ENCODE measurements at regions not wholly inside any gene's neighbourhood (a gene's known extent, or its start where the extent isn't known, plus 50 kb on each side); places are given as distances from the start of the nearest gene placed in this dataset.

DNA sequence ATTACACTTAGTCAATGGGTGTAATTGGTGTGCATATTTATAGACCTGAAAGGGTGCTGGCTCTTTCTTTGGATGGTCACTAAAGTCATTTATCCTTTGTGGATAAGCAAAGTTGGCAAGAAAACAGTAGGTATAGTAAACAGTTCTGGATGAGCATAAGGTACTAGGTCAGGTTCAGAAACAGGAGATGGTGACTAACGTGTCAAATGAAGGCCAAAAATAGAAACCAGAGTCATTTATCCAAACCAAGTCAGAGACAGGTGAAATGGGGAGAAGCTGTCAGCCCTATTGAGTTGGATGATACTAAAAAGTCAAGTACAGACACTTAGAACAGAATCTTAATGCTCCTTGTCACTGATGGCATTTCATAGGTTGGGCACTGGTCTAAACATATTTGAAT is 313.1 kb downstream of the KLHL13 start:
- H4K20me1 ChIP-seq (ENCODE audit: insufficient read depth, low read length), result no peaks in the 10 kb centered on the region

DNA sequence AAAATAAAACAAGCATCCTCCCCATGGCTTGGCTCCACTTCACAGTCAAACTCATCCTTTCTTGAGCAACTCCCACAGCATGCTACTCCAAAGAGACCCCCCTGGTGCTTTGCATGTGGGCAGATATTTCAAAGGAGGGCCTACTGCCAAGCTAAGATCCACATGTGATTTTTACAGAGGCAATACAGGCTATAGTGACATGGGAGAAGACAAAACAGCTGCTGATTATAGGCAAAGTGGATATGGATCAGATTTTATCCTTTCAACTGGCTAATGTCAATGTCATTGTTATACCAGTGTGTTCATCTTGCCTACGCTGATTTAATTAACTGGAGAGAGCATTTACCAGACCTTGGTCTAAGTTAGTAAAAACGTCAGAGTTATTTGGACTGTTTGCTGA is 328.3 kb downstream of the KLHL13 start:
- Histone ChIP-seq H3K36me3 (ENCODE audit: insufficient read depth, low read length) (no peaks in the 10 kb centered on the region), H3K4me1 (ENCODE audit: insufficient read depth, low read length) (no peaks in the 10 kb centered on the region), H3K79me2 (ENCODE audit: insufficient read depth, low read length) (no peaks in the 10 kb centered on the region), H3K4me3 (ENCODE audit: insufficient read depth, low read length) (no peak overlapping the region), H3K9me3 (ENCODE audit: low read depth, low read length) (no peaks in the 10 kb centered on the region), H3K4me2 (ENCODE audit: insufficient read depth, low read length) (no peak overlapping the region), H3K27me3 (ENCODE audit: insufficient read depth, low read length) (no peaks in the 10 kb centered on the region), H4K20me1 (ENCODE audit: insufficient read depth, low read length) (no peaks in the 10 kb centered on the region), H3K27ac (ENCODE audit: low read depth, low read length) (no peak overlapping the region), H2AFZ (ENCODE audit: low read length) (no peak overlapping the region)
- DNase-seq (ENCODE audit: insufficient read length, low spot score, missing footprints), result no peak
- TF ChIP-seq, protein P1, sequence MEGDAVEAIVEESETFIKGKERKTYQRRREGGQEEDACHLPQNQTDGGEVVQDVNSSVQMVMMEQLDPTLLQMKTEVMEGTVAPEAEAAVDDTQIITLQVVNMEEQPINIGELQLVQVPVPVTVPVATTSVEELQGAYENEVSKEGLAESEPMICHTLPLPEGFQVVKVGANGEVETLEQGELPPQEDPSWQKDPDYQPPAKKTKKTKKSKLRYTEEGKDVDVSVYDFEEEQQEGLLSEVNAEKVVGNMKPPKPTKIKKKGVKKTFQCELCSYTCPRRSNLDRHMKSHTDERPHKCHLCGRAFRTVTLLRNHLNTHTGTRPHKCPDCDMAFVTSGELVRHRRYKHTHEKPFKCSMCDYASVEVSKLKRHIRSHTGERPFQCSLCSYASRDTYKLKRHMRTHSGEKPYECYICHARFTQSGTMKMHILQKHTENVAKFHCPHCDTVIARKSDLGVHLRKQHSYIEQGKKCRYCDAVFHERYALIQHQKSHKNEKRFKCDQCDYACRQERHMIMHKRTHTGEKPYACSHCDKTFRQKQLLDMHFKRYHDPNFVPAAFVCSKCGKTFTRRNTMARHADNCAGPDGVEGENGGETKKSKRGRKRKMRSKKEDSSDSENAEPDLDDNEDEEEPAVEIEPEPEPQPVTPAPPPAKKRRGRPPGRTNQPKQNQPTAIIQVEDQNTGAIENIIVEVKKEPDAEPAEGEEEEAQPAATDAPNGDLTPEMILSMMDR (IDR thresholded peaks at IDR 0.05; ENCODE audit: extremely low read depth, low read depth, low read length), result no peak

More for the DNA sequence above, 313.1 kb downstream of the KLHL13 start:
- H3K36me3 ChIP-seq (ENCODE audit: insufficient read depth, low read length), result no peaks in the 10 kb centered on the region
- TF ChIP-seq, protein P1 (IDR thresholded peaks at IDR 0.05; ENCODE audit: extremely low read depth, low read depth, low read length), result no peak
- no peak overlapping the region for H3K4me2 ChIP-seq (ENCODE audit: insufficient read depth, low read length)
- H3K79me2 ChIP-seq (ENCODE audit: insufficient read depth, low read length), result no peaks in the 10 kb centered on the region
- H3K27ac ChIP-seq (ENCODE audit: low read depth, low read length), result no peak overlapping the region
- H3K9me3 ChIP-seq (ENCODE audit: low read depth, low read length), result peaks cover 3% of the 10 kb centered on the region
- H2AFZ ChIP-seq (ENCODE audit: low read length), result no peak overlapping the region
- no peak for DNase-seq (ENCODE audit: insufficient read length, low spot score, missing footprints)
- H3K27me3 ChIP-seq (ENCODE audit: insufficient read depth, low read length), result no peaks in the 10 kb centered on the region
- H3K4me3 ChIP-seq (ENCODE audit: insufficient read depth, low read length), result no peak overlapping the region
- no peaks in the 10 kb centered on the region for H3K4me1 ChIP-seq (ENCODE audit: insufficient read depth, low read length)

DNA sequence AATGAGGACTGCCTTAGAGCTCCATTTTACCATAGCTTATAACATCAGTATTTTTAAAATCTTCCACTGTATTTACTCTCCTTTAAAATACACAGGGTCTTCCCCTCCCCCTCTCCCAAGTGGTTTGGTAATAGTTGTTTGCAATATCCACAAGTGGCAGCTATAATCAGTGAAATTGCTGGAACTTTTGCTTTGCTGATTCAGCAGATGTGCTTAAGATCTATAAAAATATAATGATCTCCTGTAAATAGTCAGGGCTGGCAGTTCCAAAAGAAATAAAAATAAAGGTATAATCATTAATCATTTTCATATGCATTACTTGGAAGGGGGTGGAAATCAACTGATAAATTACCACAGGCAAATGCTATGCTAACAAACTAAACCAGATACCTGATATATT is 345.2 kb downstream of the KLHL13 start:
- Histone ChIP-seq H4K20me1 (ENCODE audit: insufficient read depth, low read length) (no peaks in the 10 kb centered on the region), H3K36me3 (ENCODE audit: insufficient read depth, low read length) (no peaks in the 10 kb centered on the region), H3K4me1 (ENCODE audit: insufficient read depth, low read length) (no peaks in the 10 kb centered on the region), H3K4me2 (ENCODE audit: insufficient read depth, low read length) (no peak overlapping the region), H2AFZ (ENCODE audit: low read length) (no peak overlapping the region), H3K79me2 (ENCODE audit: insufficient read depth, low read length) (no peaks in the 10 kb centered on the region), H3K27me3 (ENCODE audit: insufficient read depth, low read length) (no peaks in the 10 kb centered on the region), H3K27ac (ENCODE audit: low read depth, low read length) (no peak overlapping the region), H3K9me3 (ENCODE audit: low read depth, low read length) (no peaks in the 10 kb centered on the region), H3K4me3 (ENCODE audit: insufficient read depth, low read length) (no peak overlapping the region)
- TF ChIP-seq, protein P1 (IDR thresholded peaks at IDR 0.05; ENCODE audit: extremely low read depth, low read depth, low read length), result no peak
- no peak for DNase-seq (ENCODE audit: insufficient read length, low spot score, missing footprints)

DNA sequence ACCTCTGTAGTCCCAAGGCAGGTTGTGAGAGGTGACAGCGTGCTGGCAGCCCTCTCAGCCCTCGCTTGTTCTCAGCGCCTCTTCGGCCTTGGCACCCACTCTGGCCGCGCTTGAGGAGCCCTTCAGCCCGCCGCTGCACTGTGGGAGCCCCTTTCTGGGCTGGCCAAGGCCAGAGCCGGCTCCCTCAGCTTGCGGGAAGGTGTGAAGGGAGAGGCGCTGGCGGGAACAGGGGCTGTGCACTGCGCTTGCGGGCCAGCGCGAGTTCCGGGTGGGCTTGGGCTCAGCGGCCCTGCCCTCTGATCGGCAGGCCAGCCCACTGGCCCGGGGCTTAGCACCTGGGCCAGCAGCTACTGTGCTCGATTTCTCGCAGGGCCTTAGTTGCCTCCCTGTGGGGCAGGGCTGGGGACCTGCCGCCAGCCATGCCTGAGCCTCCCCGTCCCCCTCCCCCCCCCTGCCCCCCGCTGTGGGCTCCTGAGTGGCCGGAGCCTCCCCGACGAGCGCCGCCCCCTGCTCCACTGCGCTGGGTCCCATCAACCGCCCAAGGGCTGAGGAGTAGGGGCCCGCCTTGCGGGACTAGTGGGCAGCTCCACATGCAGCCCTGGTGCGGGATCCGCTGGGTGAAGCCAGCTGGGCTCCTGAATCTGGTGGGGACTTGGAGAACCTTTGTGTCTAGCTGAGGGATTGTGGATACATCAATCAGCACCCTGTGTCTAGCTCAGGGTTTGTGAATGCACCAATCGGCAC is 347.6 kb downstream of the KLHL13 start:
- Histone ChIP-seq H3K27ac (ENCODE audit: low read depth, low read length) (no peak overlapping the region), H4K20me1 (ENCODE audit: insufficient read depth, low read length) (no peaks in the 10 kb centered on the region), H3K4me2 (ENCODE audit: insufficient read depth, low read length) (no peak overlapping the region), H3K79me2 (ENCODE audit: insufficient read depth, low read length) (no peaks in the 10 kb centered on the region), H3K4me1 (ENCODE audit: insufficient read depth, low read length) (no peaks in the 10 kb centered on the region), H2AFZ (ENCODE audit: low read length) (no peak overlapping the region), H3K27me3 (ENCODE audit: insufficient read depth, low read length) (no peaks in the 10 kb centered on the region), H3K9me3 (ENCODE audit: low read depth, low read length) (no peaks in the 10 kb centered on the region), H3K4me3 (ENCODE audit: insufficient read depth, low read length) (no peak overlapping the region), H3K36me3 (ENCODE audit: insufficient read depth, low read length) (no peaks in the 10 kb centered on the region)
- TF ChIP-seq, protein P1 (IDR thresholded peaks at IDR 0.05; ENCODE audit: extremely low read depth, low read depth, low read length), result no peak
- DNase-seq (ENCODE audit: insufficient read length, low spot score, missing footprints), result no peak

All from osteoblast (primary cell).